ENCODE measurements at regions not wholly inside any gene's neighbourhood (a gene's known extent, or its start where the extent isn't known, plus 50 kb on each side); places are given as distances from the start of the nearest gene placed in this dataset.

DNA sequence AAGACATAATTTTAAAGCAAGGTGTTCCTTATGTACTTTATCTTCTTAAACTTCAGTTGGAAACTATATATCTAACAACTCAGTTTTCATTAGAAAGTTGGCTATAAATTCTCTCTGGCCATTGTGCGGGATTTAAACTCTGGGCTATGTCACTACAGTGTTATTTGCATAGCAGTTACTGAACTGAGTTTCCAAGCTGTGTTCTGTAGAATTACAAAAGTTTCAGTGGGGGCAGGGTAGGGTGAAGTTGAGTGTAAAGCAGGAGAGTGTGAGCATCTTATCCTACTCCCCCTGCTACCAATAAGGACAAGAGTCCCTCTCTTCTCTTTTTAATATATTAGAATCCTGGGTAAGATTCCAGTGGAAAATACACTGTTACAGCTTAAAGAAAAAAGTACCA, 254.5 kb upstream of the SLITRK2 start:
- H3K4me2 ChIP-seq (ENCODE audit: insufficient read depth, low read length), result no peak overlapping the region
- WGBS (ENCODE audit: insufficient coverage, low coverage, missing lambda C conversion rate), result 0% methylated on average over 1 of the region's 1 CpG
- no peaks in the 10 kb centered on the region for H3K36me3 ChIP-seq (ENCODE audit: control insufficient read depth, insufficient read depth, low read length)
- ChIA-PET POLR2A (no interaction called here), CTCF (ENCODE audit: low intra/inter-chr PET ratio) (no interaction called here)
- BruUV-seq (replicated peaks), result no TSS peak
- H3K27me3 ChIP-seq (ENCODE audit: control insufficient read depth in 2 of 2, insufficient read depth in 2 of 2, low read length in 2 of 2), result no peaks in the 10 kb centered on the region
- TF ChIP-seq RNF2 (IDR thresholded peaks at IDR 0.05), result no peak
- TF ChIP-seq SAFB (IDR thresholded peaks at IDR 0.05; ENCODE audit: borderline replicate concordance, low read depth, low read length), result no peak
- TF ChIP-seq, protein P1, sequence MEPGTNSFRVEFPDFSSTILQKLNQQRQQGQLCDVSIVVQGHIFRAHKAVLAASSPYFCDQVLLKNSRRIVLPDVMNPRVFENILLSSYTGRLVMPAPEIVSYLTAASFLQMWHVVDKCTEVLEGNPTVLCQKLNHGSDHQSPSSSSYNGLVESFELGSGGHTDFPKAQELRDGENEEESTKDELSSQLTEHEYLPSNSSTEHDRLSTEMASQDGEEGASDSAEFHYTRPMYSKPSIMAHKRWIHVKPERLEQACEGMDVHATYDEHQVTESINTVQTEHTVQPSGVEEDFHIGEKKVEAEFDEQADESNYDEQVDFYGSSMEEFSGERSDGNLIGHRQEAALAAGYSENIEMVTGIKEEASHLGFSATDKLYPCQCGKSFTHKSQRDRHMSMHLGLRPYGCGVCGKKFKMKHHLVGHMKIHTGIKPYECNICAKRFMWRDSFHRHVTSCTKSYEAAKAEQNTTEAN (CRISPR knock-in tag; IDR thresholded peaks at IDR 0.05), result no peak
- TF ChIP-seq, protein P2, sequence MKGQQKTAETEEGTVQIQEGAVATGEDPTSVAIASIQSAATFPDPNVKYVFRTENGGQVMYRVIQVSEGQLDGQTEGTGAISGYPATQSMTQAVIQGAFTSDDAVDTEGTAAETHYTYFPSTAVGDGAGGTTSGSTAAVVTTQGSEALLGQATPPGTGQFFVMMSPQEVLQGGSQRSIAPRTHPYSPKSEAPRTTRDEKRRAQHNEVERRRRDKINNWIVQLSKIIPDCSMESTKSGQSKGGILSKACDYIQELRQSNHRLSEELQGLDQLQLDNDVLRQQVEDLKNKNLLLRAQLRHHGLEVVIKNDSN (CRISPR knock-in tag; IDR thresholded peaks at IDR 0.05), result no peak
- H3K9me3 ChIP-seq (replicated peaks; ENCODE audit: control insufficient read depth, insufficient read depth, low read depth, low read length), result no peaks in the 10 kb centered on the region
- intact Hi-C loops (cut with micrococcal nuclease) (no loop called here), in situ Hi-C loops (cut with MboI) (no loop called here)
- no peak overlapping the region for H2AFZ ChIP-seq (ENCODE audit: low read depth, low read length)
- H3K9me1 ChIP-seq (ENCODE audit: control insufficient read depth, insufficient read depth, low read length), result no peaks in the 10 kb centered on the region
- H3K4me1 ChIP-seq (replicated peaks in 1 of 2; ENCODE audit: control insufficient read depth in 2 of 2, insufficient read depth in 2 of 2, low read length in 2 of 2), result no peaks in the 10 kb centered on the region
- FAIRE-seq, result no peak
- no peaks in the 10 kb centered on the region for H3K79me2 ChIP-seq (ENCODE audit: control insufficient read depth, insufficient read depth, low read length)
- H4K20me1 ChIP-seq (replicated peaks; ENCODE audit: control insufficient read depth, insufficient read depth, low read length), result no peaks in the 10 kb centered on the region
- H3K4me3 ChIP-seq, result no peak overlapping the region
- DNase-seq (ENCODE audit: extremely low read depth in 1 of 4, low spot score in 3 of 4), result no peak
- no peak for ATAC-seq
- no peak overlapping the region for H3K27ac ChIP-seq (ENCODE audit: extremely low read depth, low read depth, low read length)
- no peak overlapping the region for H3K9ac ChIP-seq (ENCODE audit: insufficient read depth in 1 of 2, low read depth in 2 of 2, low read length in 2 of 2)

DNA sequence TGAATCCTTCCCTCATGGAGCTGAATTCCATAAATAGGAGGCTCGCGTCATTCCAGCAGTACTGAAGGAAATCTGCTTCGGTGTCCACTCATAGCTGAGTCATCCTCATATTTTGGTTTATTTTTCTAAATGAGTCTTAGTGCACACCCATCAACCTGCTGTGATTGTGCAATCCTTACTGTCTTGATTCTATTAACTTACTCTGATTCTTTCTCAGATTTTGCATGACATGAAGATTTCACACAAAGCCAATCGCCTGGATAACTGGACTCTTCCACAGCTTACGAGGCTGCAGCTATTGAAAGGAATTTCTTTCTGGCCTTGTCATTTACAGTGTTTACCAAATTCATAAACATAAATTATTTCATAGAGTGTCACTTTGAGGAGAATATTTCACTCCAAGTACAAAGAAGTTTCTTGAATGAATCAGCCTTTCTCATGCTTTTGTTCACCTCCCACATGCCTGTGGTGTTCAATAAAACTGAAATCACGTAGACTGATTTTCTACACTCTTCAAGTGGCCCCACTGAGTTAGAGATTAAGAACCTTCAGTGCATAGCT, 207.6 kb upstream of the SLITRK2 start:
- no peak overlapping the region for H2AFZ ChIP-seq (ENCODE audit: low read depth, low read length)
- no peak overlapping the region for H3K4me2 ChIP-seq (ENCODE audit: insufficient read depth, low read length)
- BruUV-seq (replicated peaks), result no TSS peak
- 0% methylated on average over 6 of the region's 6 CpGs for WGBS (ENCODE audit: insufficient coverage, low coverage, missing lambda C conversion rate)
- no peaks in the 10 kb centered on the region for H3K9me1 ChIP-seq (ENCODE audit: control insufficient read depth, insufficient read depth, low read length)
- TF ChIP-seq ZFX (CRISPR knock-in tag; IDR thresholded peaks at IDR 0.05) (no peak), ZFP1 (CRISPR knock-in tag; IDR thresholded peaks at IDR 0.05) (no peak)
- TF ChIP-seq, protein P3, sequence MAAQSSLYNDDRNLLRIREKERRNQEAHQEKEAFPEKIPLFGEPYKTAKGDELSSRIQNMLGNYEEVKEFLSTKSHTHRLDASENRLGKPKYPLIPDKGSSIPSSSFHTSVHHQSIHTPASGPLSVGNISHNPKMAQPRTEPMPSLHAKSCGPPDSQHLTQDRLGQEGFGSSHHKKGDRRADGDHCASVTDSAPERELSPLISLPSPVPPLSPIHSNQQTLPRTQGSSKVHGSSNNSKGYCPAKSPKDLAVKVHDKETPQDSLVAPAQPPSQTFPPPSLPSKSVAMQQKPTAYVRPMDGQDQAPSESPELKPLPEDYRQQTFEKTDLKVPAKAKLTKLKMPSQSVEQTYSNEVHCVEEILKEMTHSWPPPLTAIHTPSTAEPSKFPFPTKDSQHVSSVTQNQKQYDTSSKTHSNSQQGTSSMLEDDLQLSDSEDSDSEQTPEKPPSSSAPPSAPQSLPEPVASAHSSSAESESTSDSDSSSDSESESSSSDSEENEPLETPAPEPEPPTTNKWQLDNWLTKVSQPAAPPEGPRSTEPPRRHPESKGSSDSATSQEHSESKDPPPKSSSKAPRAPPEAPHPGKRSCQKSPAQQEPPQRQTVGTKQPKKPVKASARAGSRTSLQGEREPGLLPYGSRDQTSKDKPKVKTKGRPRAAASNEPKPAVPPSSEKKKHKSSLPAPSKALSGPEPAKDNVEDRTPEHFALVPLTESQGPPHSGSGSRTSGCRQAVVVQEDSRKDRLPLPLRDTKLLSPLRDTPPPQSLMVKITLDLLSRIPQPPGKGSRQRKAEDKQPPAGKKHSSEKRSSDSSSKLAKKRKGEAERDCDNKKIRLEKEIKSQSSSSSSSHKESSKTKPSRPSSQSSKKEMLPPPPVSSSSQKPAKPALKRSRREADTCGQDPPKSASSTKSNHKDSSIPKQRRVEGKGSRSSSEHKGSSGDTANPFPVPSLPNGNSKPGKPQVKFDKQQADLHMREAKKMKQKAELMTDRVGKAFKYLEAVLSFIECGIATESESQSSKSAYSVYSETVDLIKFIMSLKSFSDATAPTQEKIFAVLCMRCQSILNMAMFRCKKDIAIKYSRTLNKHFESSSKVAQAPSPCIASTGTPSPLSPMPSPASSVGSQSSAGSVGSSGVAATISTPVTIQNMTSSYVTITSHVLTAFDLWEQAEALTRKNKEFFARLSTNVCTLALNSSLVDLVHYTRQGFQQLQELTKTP (IDR thresholded peaks at IDR 0.05; ENCODE audit: low read depth in 1 of 2, partially characterized antibody in 2 of 2), result no peak
- intact Hi-C loops (cut with micrococcal nuclease) (no loop called here), in situ Hi-C loops (cut with MboI) (no loop called here)
- FAIRE-seq (no peak), DNase-seq (ENCODE audit: extremely low read depth in 1 of 4, low spot score in 3 of 4) (no peak), ATAC-seq (no peak)
- H3K4me3 ChIP-seq, result no peak overlapping the region
- H4K20me1 ChIP-seq (replicated peaks; ENCODE audit: control insufficient read depth, insufficient read depth, low read length), result no peaks in the 10 kb centered on the region
- ChIA-PET CTCF (ENCODE audit: low intra/inter-chr PET ratio) (no interaction called here), POLR2A (no interaction called here)
- no peaks in the 10 kb centered on the region for H3K79me2 ChIP-seq (ENCODE audit: control insufficient read depth, insufficient read depth, low read length)
- H3K27ac ChIP-seq (ENCODE audit: extremely low read depth, low read depth, low read length), result no peak overlapping the region
- no peak overlapping the region for H3K9ac ChIP-seq (ENCODE audit: insufficient read depth in 1 of 2, low read depth in 2 of 2, low read length in 2 of 2)
- no peaks in the 10 kb centered on the region for H3K36me3 ChIP-seq (ENCODE audit: control insufficient read depth, insufficient read depth, low read length)
- H3K4me1 ChIP-seq (replicated peaks in 1 of 2; ENCODE audit: control insufficient read depth in 2 of 2, insufficient read depth in 2 of 2, low read length in 2 of 2), result no peaks in the 10 kb centered on the region
- H3K27me3 ChIP-seq (ENCODE audit: control insufficient read depth in 2 of 2, insufficient read depth in 2 of 2, low read length in 2 of 2), result no peaks in the 10 kb centered on the region
- no peaks in the 10 kb centered on the region for H3K9me3 ChIP-seq (replicated peaks; ENCODE audit: control insufficient read depth, insufficient read depth, low read depth, low read length)
